ENCODE measurements at regions not wholly inside any gene's neighbourhood (a gene's known extent, or its start where the extent isn't known, plus 50 kb on each side); places are given as distances from the start of the nearest gene placed in this dataset.

DNA sequence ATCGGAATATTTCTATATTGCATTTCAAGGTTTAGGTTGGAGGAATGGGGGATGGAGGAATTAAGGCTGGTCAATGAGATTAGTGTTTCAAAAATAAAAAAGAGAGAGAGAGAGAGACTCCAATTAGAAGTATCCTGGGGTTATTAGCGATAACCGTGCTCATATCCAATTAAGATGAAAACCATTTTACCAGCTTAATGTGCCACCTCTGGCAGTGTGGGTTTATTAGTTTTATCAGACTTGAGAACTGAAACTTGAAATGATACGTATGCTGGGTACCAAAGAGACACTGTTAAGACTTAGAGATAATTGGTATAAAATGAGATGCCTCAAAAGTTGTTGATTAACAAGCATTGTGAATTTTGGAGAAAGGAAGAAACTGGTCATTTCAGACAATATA, 251.5 kb upstream of the NR2F2 start:
- H3K9me3 ChIP-seq, result no peaks in the 10 kb centered on the region
- no peaks in the 10 kb centered on the region for H3K36me3 ChIP-seq
- DNase-seq (ENCODE audit: low spot score in 2 of 2), result no peak
- TF ChIP-seq POLR2A (IDR thresholded peaks at IDR 0.05) (no peak), EP300 (IDR thresholded peaks at IDR 0.05) (no peak), POLR2AphosphoS5 (IDR thresholded peaks at IDR 0.05) (no peak)
- TF ChIP-seq, protein P1, sequence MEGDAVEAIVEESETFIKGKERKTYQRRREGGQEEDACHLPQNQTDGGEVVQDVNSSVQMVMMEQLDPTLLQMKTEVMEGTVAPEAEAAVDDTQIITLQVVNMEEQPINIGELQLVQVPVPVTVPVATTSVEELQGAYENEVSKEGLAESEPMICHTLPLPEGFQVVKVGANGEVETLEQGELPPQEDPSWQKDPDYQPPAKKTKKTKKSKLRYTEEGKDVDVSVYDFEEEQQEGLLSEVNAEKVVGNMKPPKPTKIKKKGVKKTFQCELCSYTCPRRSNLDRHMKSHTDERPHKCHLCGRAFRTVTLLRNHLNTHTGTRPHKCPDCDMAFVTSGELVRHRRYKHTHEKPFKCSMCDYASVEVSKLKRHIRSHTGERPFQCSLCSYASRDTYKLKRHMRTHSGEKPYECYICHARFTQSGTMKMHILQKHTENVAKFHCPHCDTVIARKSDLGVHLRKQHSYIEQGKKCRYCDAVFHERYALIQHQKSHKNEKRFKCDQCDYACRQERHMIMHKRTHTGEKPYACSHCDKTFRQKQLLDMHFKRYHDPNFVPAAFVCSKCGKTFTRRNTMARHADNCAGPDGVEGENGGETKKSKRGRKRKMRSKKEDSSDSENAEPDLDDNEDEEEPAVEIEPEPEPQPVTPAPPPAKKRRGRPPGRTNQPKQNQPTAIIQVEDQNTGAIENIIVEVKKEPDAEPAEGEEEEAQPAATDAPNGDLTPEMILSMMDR (IDR thresholded peaks at IDR 0.05), result no peak
- H3K27me3 ChIP-seq, result no peaks in the 10 kb centered on the region
- no peak overlapping the region for H3K4me3 ChIP-seq
- WGBS, result 92% methylated on average over 4 of the region's 4 CpGs
- no peak overlapping the region for H3K27ac ChIP-seq
- no peaks in the 10 kb centered on the region for H3K4me1 ChIP-seq

DNA sequence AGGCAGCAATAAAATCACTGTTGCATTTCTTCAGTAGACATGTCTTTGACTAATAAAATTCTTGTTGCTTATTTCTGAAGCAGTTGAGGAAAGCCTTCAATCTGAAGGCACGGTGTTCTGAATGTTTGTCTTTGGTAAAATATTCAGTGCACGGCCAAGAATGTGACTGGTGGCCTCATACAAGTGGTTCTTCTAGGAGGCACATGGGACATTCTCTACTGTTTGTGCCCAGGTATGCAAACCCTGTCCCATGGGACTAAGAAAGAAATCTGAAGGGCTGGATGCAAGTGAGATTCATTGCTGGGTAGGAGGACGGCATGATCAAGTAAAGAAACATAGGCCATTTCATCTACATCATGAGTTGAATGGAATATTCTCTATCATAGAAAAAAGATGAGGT, 250.6 kb upstream of the NR2F2 start:
- TF ChIP-seq POLR2AphosphoS5 (IDR thresholded peaks at IDR 0.05) (no peak), POLR2A (IDR thresholded peaks at IDR 0.05) (no peak), EP300 (IDR thresholded peaks at IDR 0.05) (no peak)
- TF ChIP-seq, protein P1 (IDR thresholded peaks at IDR 0.05), result no peak
- Histone ChIP-seq H3K4me3 (no peak overlapping the region), H3K9me3 (no peaks in the 10 kb centered on the region), H3K4me1 (no peaks in the 10 kb centered on the region), H3K27me3 (no peaks in the 10 kb centered on the region), H3K36me3 (no peaks in the 10 kb centered on the region), H3K27ac (no peak overlapping the region)
- DNase-seq (ENCODE audit: low spot score in 2 of 2), result no peak
- WGBS, result 86% methylated on average over 3 of the region's 3 CpGs

DNA sequence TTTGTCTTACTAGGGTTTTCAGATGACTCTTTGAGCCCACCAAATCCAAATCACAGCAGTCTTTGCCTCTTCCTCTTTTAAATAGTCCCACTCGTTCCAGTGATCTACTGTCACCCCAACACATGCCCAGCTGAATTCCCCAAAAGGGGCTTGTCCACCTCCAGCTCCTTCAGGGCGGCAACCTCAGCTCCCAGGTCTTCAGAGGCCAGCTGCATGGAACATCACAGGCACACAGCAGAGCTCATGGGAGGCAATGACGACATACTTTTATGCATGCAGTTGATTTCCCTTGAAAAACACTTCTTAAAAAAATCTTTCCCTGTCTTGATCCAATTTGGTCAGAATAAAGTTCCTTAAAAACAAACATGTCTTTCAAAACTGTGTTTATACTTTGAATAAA, 244.3 kb upstream of the NR2F2 start:
- H3K27me3 ChIP-seq, result no peaks in the 10 kb centered on the region
- no peaks in the 10 kb centered on the region for H3K9me3 ChIP-seq
- DNase-seq (ENCODE audit: low spot score in 2 of 2), result no peak
- no peak overlapping the region for H3K4me3 ChIP-seq
- H3K27ac ChIP-seq, result no peak overlapping the region
- TF ChIP-seq, protein P1 (IDR thresholded peaks at IDR 0.05), result no peak
- TF ChIP-seq POLR2AphosphoS5 (IDR thresholded peaks at IDR 0.05) (no peak), EP300 (IDR thresholded peaks at IDR 0.05) (no peak), POLR2A (IDR thresholded peaks at IDR 0.05) (no peak)
- no peaks in the 10 kb centered on the region for H3K4me1 ChIP-seq
- no peaks in the 10 kb centered on the region for H3K36me3 ChIP-seq
- WGBS, result 58% methylated on average over 3 of the region's 3 CpGs

DNA sequence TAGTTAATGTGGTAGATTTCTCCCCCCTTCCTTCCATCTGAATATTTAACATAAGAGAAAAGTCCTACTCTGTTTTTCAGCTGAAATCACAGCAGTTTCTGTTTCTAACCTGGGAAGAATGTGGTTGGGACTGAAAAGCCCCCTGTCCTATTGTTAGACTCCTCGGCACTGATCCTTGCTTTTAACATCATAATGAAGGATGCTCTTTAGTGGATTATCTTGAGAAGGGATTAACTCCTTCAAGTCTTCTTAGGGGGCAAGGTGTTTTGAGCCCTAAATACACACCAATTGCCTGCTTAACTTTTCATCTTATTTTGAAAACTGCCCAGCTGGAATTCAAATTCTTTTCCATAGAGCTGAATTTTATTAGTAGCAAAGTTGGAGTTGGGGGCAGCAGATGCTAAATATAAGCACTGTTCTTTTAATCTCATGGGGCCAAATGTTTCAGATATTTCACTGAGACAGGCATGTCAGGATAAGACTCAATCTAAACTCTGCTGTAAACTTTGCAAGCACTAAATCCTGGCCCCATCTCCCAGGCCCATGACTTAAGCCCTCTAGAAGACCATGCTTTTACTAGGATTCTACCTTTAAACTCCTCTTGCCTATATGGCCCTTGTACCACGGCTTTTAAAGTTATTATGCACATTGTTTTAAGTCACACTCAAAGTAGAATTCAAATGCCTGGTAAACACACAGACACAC, 243.2 kb upstream of the NR2F2 start:
- no peak for DNase-seq (ENCODE audit: low spot score in 2 of 2)
- Histone ChIP-seq H3K9me3 (no peaks in the 10 kb centered on the region), H3K27ac (no peak overlapping the region), H3K4me3 (no peak overlapping the region), H3K36me3 (no peaks in the 10 kb centered on the region), H3K27me3 (no peaks in the 10 kb centered on the region), H3K4me1 (no peaks in the 10 kb centered on the region)
- TF ChIP-seq POLR2A (IDR thresholded peaks at IDR 0.05), result no peak
- TF ChIP-seq EP300 (IDR thresholded peaks at IDR 0.05), result no peak
- TF ChIP-seq, protein P1 (IDR thresholded peaks at IDR 0.05), result no peak
- TF ChIP-seq POLR2AphosphoS5 (IDR thresholded peaks at IDR 0.05), result no peak
- WGBS, result 45% methylated on average over 2 of the region's 2 CpGs

DNA sequence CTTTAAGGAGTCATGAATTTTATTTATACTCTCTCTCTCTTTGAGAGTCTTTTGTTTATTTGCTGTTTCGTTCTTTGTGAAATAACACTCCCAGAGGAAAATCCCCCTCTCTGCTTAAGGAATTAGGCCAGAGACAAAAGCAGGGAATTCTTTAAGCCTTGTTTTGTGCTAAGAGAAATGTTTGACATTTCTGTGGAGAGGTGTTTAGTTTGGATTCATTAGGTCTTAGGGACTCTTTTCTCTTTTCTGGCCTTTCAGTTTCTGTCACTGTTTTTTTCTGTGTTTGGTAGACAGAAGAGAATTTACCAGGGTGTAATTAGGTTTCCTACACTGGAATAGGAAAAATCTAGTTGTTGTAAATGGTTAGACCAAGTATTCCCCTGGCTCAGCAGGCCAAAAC, 241.8 kb upstream of the NR2F2 start:
- H3K27me3 ChIP-seq, result no peaks in the 10 kb centered on the region
- H3K4me1 ChIP-seq, result no peaks in the 10 kb centered on the region
- H3K4me3 ChIP-seq, result no peak overlapping the region
- 74% methylated on average over 1 of the region's 1 CpG for WGBS
- no peak for TF ChIP-seq EP300 (IDR thresholded peaks at IDR 0.05)
- TF ChIP-seq POLR2AphosphoS5 (IDR thresholded peaks at IDR 0.05), result no peak
- TF ChIP-seq, protein P1 (IDR thresholded peaks at IDR 0.05), result no peak
- no peak for TF ChIP-seq POLR2A (IDR thresholded peaks at IDR 0.05)
- H3K9me3 ChIP-seq, result no peaks in the 10 kb centered on the region
- no peak overlapping the region for H3K27ac ChIP-seq
- no peaks in the 10 kb centered on the region for H3K36me3 ChIP-seq
- no peak for DNase-seq (ENCODE audit: low spot score in 2 of 2)

All from suprapubic skin (tissue), 4 donors.